Stimulated activated CD4-positive, alpha-beta T cell treated with anti-CD3 and anti-CD28 coated beads, Interleukin-2, amount 100 ng/mL, for 48 hours (primary cell): ENCODE measurements at regions not wholly inside any gene's neighbourhood (a gene's known extent, or its start where the extent isn't known, plus 50 kb on each side); places are given as distances from the start of the nearest gene placed in this dataset.
A peak's percentile ranks its signal among the peaks of the same experiment; 100 is the strongest.

ENCODE experiments used
- DNase-seq, 2 donors: peaks; one replicate each; pipeline ENCODE4 v3.0.0-alpha.2; 2020

DNA sequence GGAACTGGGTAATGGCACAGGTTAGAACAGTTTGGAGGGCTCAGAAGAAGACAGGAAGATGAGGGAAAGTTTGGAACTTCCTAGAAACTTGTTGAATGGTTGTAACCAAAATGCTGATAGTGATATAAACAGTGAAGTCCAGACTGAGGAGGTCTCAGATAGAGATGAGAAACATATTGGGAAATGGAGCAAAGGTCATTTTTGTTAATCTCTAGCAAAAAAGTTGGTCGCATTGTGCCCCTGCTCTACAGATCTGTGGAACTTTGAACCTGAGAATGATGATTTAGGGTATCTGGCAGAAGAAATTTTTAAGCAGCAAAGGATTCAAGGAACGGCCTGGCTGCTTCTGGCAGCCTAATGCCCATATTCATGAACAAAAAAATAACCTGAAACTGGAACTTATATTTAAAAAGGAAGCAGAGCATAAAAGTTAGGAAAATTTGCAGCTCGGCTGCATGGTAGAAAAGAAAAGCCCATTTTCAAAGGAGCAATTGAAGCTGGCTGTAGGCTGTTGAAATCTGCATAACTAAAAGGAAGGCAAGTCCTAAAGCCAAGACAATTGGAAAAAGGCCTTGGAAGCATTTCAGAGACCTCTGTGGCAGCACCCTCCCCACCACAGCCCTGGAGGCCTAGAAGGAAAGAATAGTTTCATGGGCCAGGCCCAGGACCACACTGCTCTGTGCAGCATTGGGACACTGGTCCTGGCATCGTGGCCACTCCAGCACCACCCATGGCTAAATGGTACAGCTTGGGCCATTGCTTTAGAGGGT, 182.6 kb upstream of the CD96 start:
- DNase-seq = no peak

- no peak for DNase-seq
These were observed 179.5 kb upstream of the CD96 start for GRCh38 chr3:111362381-111363009.

- no peak for DNase-seq
These were observed 175.5 kb upstream of the CD96 start for GRCh38 chr3:111366515-111366914.

DNA sequence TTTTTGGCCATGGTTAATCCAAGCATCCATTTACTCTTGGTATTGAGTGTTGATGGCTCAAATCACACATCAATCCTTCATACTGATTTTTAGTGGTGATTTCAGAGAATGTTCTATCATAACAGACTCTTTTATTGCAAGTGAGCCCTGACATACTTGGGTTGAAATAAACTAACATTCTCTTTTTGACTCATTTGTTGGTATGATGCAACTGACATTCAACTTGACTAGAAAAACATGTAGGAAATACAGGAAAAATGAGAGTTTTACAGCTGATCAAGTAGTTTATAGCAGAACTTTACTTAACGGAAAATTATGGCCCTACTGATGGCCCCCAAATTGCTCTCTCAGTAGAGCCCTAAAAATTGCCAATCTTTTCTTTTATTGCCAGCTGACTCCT, 173.9 kb upstream of the CD96 start:
- DNase-seq = no peak

DNA sequence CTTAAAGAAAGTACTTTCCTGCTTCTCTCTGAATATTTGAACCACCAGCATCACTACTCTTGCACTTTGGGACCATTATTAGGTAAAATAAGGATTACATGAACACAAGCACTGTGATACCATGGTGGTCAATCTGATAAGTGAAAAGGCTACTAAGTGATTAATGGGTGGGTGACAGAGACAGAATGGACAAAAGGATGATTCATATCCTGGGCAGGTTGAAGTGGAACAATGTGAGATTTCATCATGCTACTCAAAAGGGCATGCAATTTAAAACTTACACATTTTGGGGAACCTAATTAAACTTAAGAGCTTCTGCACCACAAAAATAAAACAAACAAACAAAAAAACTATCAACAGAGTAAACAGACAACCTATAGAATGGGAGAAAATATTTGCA, 172.0 kb upstream of the CD96 start:
- DNase-seq = no peak

GRCh38 chr3:111373239-111373638, 168.8 kb upstream of the CD96 start:
- no peak for DNase-seq

- DNase-seq = no peak
These were observed 168.1 kb upstream of the CD96 start for GRCh38 chr3:111373861-111374260.

DNA sequence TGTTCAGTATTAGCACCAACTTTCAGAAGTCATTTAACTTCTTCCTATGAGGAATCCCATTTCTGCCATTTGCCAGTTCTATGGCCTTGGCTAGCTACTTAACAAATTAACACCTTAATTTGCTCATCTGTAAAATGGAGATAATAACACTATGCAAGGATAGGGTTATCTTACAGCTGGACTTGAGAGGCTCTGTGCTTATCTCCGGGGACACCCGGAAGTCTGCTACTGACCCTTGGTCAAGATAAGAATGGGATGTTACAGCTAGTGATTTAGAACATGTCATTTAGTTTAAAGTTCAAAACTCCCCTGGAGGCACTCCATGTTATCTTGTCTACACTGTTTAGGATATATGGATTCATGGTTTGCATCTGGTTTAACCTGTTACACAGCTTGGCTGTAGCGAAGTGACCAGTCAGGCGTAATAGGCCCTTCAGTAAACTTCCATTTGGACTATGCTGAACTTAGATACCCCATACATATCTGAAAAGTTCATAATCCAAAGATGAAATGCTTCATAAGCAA, 156.0 kb upstream of the CD96 start:
- no peak for DNase-seq

DNA sequence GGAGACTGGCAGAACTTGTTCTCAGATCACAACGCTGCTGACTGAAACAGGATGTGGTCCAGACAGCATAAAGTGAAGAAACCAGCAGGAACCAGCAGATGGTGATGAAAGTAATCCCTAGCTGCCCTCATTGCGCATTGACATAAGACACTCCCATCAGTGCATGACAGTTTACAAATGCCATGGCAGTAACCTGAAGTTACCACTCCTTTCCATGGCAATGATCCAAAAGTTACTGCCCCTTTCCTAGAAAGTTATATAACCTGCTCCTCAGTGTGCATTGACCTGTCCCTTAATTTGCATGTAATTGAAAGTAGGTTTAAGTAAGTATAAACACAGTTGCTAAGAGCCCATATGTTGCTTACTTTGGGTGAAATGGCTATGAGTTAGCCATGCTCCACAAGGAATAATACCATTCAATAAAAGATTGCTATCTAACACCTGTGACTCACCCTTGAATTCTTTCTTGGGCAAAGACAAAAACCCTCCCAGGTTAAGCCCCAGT, 149.1 kb upstream of the CD96 start:
- peak in 1 of 2 donors; percentile 3 for DNase-seq

DNA sequence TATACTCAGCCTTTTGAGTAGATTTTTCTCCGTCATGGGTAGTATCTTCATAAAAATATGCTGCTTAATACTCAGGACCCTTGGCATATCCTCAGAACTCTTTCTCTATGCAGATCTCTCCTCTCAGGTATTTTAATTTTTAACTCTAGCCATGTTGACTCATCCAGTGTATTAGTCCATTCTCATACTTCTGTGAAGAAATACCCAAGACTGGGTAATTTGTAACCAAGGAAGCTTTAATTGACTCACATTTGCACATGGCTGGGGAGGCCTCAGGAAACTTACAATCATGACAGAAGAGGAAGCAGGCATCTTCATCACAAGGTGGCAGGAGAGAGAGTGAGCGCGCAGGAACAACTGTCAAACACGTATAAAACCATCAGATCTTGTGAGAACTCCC, 129.3 kb upstream of the CD96 start:
- DNase-seq = no peak

DNA sequence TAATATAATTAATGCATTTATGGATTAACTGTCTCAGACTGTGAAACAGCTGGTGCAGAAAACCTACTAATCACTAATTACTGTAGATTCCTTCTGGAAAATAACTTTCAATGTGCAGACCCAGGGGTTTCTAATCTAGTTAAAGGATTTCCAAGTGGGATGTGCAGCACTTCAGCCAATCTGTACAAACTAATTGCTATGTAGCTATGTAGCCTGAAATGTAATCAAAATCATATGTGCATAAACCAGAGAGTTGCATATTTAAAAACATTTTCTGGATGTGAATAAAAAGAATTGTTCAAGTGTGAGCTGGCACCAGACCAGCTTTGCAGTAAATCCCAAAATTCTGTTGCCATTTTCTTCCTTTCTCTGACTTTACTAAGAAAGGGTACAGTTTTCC, 127.5 kb upstream of the CD96 start:
- DNase-seq = no peak

DNA sequence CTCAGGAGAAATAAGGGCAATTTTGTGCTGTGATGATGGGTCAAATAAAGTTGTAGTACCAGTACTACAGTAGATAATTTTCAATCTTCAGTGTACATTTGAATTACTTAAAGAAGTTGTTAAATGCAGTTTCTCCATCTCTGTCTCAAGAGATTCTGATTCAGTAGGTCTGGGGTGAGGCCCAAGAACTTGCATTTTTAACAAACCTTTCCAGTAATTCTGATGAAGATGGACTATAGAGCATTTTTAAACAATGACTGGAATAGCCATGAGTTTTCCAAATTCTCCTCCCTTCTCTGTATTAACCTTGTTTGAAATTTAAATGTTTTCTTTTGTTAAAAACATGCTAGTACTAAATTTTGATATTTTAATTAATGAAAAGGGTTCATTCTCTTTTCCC, 127.0 kb upstream of the CD96 start:
- DNase-seq = no peak

- DNase-seq = no peak
These were observed 123.6 kb upstream of the CD96 start for GRCh38 chr3:111418391-111418790.

DNA sequence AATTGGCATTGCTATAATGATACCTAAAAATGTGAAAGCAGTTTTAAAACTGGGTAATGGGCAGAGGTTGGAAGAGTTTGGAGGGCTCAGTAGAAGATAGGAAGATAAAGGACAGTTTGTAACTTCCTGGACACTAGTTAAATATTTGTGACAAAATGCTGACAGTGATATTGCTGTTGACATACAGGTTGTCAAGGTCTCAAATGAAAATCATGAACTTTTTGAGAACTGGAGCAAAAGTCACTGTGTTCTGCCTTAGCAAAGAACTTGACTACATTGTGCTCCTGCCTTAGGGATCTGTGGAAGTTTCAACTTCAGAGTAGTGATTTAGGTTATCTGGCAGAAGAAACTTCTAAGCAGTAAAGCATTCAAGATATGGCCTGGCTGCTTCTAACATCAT, 113.7 kb upstream of the CD96 start:
- DNase-seq = no peak

DNA sequence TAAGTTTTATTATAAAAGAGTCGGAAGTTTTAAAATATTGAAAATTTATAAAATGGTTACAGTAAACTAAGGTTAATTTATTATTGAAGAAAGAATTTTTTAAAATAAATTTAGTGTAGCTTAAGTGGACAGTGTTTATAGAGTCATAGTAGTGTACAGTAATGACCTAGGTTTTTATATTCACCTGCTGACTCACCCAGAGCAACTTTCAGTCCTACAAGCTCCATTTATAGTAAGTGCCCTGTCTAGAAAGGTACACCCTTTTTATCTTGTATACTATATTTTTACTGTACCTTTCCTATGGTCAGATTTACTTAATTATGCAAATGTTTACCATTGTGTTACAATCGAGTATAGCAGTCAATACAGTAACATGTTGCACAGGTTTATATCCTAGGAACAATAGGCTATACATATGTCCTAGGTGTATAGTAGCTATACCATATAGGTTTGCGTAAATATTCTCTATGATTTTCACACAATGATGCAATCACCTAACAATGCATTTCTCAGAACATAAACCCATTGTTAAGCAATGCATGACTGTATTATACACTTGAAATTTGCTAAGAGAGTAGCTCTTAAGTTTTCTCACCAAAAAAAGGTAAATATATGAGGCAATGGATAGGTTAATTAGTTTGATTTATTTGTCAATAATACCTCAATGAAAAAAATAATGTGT, 106.9 kb upstream of the CD96 start:
- DNase-seq = no peak

DNA sequence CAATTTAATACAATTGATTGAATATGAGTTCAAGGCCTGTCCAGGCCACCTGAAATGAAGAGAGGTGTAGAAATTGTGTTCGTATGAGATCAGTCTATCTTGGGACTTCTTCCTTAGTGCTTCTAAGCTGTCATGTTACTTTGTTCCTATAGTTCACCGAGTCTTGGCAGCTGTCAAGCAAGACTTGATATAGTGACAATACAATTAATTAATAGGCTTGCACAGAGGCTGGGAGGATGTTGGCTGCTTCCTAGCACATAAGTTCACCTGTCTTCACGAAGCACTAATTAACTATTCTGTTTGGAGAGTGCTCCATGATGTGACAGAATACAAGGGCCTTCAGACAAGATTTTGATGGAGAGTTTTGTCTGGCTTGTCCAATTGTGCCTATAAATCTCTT, 103.7 kb upstream of the CD96 start:
- no peak for DNase-seq

GRCh38 chr3:111454551-111454950, 87.4 kb upstream of the CD96 start:
- no peak for DNase-seq

DNA sequence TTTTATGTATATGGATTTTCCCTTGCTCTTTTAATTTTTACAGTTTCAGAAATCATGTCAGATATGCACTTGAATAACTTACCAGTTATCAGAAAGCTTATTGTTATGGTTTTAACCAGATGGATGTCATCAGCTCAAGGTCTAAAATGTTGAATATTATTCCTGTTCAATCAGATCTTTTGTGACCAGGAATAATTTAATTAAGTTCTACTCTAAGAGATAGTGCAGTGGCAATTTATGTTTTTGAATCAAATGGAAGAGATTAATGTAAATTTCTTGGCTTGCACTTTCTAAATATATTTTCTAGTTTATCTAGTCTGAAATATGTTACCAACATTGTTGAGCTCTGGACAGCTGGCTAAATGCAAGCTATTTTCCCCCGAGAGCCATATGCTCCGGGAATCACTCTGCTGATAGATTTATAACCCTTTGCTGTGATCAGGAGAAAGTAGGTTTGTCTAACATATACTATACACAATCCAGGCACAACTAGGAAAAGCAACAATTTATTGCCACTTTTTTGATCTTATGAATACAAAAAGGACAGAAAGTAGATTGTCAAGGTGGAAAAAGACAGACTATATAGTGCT, 76.8 kb upstream of the CD96 start:
- no peak for DNase-seq

DNA sequence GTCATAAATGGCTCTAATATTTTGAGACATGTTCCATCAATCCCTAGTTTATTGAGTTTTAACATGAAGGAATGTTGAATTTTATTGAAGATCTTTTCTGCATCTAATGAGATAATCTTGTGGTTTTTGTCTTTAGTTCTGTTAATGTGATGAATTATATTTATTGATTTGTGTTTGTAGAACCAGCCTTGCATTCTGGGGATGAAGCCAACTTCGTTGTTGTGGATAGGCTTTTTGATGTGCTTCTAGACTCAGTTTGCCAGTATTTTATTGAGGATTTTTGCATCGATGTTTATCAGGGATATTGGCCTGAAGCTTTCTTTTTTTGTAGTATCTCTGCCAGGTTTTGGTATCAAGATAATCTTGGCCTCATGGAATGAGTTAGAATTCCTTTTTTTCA, 72.0 kb upstream of the CD96 start:
- no peak for DNase-seq

DNA sequence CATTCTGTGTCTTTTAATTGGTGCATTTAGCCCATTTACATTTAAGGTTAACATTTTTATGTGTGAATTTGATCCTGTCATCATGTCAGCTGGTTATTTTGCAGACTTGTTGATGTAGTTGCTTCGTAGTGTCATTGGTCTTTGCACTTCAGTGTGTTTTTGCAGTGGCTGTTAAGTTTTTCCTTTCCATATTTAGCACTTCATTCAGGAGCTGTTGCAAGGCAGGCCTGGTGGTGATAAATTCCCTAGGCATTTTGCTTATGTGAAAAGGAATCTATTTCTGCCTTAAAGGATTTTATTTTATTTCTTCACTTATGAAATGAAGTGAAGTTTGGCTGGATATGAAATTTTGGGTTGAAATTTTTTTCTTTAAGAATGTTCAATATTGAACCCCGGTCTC, 70.2 kb upstream of the CD96 start:
- DNase-seq = no peak

GRCh38 chr3:111472556-111472955, 69.4 kb upstream of the CD96 start:
- no peak for DNase-seq

- no peak for DNase-seq
These were observed 68.4 kb upstream of the CD96 start for GRCh38 chr3:111473550-111473949.

DNA sequence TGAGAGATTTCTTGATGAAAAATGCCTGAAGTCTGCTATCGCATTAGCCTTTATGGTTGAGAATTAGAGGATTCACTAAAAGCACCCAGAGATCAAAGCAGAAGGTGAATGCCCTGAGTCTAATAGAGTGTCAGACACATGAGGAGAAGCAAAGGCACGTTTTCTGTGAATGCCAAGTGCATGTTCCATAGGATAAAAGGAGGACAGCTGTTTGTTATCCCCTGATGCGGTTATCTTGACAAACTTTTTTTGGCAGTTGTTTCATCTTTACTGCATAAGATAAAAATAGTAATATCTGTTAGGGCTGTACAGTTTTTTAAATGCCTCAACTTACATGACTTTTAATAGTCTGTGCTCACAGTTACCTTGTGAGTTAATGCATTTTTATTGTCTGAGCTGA, 65.3 kb upstream of the CD96 start:
- DNase-seq = no peak

DNA sequence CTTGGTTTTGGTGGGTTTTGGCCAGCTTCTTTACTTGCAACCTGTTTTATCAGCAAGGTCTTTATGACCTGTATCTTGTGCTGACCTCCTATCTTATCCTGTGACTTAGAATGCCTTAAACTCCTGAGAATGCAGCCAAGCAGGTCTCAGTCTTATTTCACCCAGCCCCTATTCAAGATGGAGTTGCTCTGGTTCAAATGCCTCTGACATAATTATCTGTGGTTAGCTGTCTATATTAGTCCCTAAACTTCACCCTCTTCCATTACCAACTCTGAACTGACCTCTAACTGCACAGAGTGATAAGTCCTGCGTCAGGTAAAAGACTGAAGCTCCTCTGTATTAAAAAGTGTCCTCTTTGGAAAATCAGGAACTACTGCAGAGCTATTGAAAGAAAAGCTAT, 61.9 kb upstream of the CD96 start:
- no peak for DNase-seq
